Activated CD4-positive, alpha-beta T cell treated with anti-CD3 and anti-CD28 coated beads, Interleukin-2, Interleukin-4, amounts not matched to agents 100 ng/mL and 50 ng/mL, durations not matched to agents 16 hours and 8 hours (primary cell): ENCODE measurements at regions not wholly inside any gene's neighbourhood (a gene's known extent, or its start where the extent isn't known, plus 50 kb on each side); places are given as distances from the start of the nearest gene placed in this dataset.

Experiments
- DNase-seq: peaks from one replicate; pipeline ENCODE4 v3.0.0-alpha.2; 2020; ENCODE audit warnings: low spot score

- DNase-seq = no peak
These were observed 50.1 kb upstream of the UBE2E2 start for GRCh38 chr3:23152989-23153388.
